ENCODE measurements at regions not wholly inside any gene's neighbourhood (a gene's known extent, or its start where the extent isn't known, plus 50 kb on each side); places are given as distances from the start of the nearest gene placed in this dataset.

DNA sequence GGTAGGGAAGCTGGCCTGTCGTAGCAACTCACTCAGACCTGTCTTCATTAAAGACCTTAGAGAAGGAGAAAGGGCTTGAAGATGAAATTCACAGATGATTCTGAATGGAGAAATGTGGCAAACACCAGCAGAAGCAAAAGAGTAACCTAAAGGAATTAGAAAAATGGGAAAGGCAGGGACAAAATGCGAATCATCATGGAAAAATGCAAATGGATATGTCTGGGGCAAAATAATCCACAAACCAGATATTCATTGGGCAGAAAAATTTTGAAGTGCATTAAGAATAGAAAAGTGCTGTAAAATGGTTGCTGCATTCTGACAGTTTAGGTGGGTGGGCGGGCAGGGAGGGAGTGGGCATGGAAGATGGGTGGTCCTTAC lies 156.9 kb upstream of the RASGRP1 start:
- Histone ChIP-seq H3K79me2 (ENCODE audit: insufficient read depth) (no peaks in the 10 kb centered on the region), H4K20me1 (ENCODE audit: insufficient read depth) (no peaks in the 10 kb centered on the region), H3K4me1 (ENCODE audit: control insufficient read depth in 1 of 2, insufficient read depth in 2 of 2, low read depth in 1 of 2, low read length in 1 of 2) (no peaks in the 10 kb centered on the region), H3K9ac (no peak overlapping the region), H3K9me3 (no peaks in the 10 kb centered on the region), H3K4me2 (no peak overlapping the region; the same call in 1 of the 2 replicates), H2AFZ (ENCODE audit: low read depth) (no peak overlapping the region), H3F3A (replicated peaks; ENCODE audit: insufficient read depth) (no peaks in the 10 kb centered on the region), H3K36me3 (replicated peaks in 1 of 2; ENCODE audit: control insufficient read depth in 1 of 2, insufficient read depth in 2 of 2, low read length in 1 of 2) (no peaks in the 10 kb centered on the region), H3K4me3 (ENCODE audit: low read depth in 2 of 2, low read length in 1 of 2) (no peak overlapping the region), H3K27ac (ENCODE audit: low read depth in 2 of 2, low read length in 1 of 2) (peak overlapping the region in 1 of 2 experiments; percentile 33; a peak in 2 of 4 replicates), H3K9me2 (no peaks in the 10 kb centered on the region), H3K27me3 (ENCODE audit: insufficient read depth) (no peaks in the 10 kb centered on the region)
- WGBS (ENCODE audit: low lambda C conversion rate) = 71% methylated on average over 3 of the region's 3 CpGs
- CTCF ChIA-PET = no interaction called here
- POLR2A ChIA-PET = no interaction called here
- DNase-seq = no peak
- TF ChIP-seq RXRA (IDR thresholded peaks at IDR 0.05; ENCODE audit: borderline replicate concordance, low read depth) (no peak), NRF1 (IDR thresholded peaks at IDR 0.05; ENCODE audit: low read depth, low read length) (no peak), ELF1 (IDR thresholded peaks at IDR 0.05) (no peak), TCF12 (IDR thresholded peaks at IDR 0.05) (no peak)
- TF ChIP-seq, protein P1, sequence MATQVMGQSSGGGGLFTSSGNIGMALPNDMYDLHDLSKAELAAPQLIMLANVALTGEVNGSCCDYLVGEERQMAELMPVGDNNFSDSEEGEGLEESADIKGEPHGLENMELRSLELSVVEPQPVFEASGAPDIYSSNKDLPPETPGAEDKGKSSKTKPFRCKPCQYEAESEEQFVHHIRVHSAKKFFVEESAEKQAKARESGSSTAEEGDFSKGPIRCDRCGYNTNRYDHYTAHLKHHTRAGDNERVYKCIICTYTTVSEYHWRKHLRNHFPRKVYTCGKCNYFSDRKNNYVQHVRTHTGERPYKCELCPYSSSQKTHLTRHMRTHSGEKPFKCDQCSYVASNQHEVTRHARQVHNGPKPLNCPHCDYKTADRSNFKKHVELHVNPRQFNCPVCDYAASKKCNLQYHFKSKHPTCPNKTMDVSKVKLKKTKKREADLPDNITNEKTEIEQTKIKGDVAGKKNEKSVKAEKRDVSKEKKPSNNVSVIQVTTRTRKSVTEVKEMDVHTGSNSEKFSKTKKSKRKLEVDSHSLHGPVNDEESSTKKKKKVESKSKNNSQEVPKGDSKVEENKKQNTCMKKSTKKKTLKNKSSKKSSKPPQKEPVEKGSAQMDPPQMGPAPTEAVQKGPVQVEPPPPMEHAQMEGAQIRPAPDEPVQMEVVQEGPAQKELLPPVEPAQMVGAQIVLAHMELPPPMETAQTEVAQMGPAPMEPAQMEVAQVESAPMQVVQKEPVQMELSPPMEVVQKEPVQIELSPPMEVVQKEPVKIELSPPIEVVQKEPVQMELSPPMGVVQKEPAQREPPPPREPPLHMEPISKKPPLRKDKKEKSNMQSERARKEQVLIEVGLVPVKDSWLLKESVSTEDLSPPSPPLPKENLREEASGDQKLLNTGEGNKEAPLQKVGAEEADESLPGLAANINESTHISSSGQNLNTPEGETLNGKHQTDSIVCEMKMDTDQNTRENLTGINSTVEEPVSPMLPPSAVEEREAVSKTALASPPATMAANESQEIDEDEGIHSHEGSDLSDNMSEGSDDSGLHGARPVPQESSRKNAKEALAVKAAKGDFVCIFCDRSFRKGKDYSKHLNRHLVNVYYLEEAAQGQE (IDR thresholded peaks at IDR 0.05; ENCODE audit: low read depth, low read length) = no peak

DNA sequence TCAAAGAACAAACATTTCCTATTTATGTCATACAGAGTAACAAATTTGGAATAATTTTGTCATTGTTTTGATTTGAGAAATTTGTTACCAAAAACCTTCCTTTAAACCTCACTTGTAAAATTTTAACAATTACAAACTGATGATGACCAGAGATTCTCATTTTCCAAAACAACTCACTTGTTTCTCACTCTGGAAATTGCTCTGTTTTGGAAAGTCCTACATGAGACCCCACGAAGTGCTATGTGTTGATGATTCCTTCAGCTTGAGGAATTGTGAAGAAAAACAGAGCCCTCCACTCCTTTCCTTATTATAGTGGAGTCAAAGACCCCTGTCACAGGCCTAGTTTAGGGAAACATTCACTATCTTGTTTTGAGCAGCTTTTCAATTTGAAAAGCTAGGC lies 157.6 kb upstream of the RASGRP1 start:
- no peaks in the 10 kb centered on the region for H3K4me1 ChIP-seq (ENCODE audit: control insufficient read depth in 1 of 2, insufficient read depth in 2 of 2, low read depth in 1 of 2, low read length in 1 of 2)
- ChIA-PET POLR2A (no interaction called here), CTCF (interaction anchor here (1.3 to 2.9 kb wide), 4 partner anchors 15 to 1034 kb away, joined by 3 to 22 read pairs (median 6); no protein-coding TSS in a partner anchor)
- H3K9ac ChIP-seq = no peak overlapping the region
- no peak overlapping the region for H3K4me3 ChIP-seq (ENCODE audit: low read depth in 2 of 2, low read length in 1 of 2)
- no peaks in the 10 kb centered on the region for H4K20me1 ChIP-seq (ENCODE audit: insufficient read depth)
- no peaks in the 10 kb centered on the region for H3F3A ChIP-seq (replicated peaks; ENCODE audit: insufficient read depth)
- H3K79me2 ChIP-seq (ENCODE audit: insufficient read depth) = no peaks in the 10 kb centered on the region
- no peaks in the 10 kb centered on the region for H3K9me3 ChIP-seq
- no peak for DNase-seq
- no peak overlapping the region for H2AFZ ChIP-seq (ENCODE audit: low read depth)
- H3K27ac ChIP-seq (ENCODE audit: low read depth in 2 of 2, low read length in 1 of 2) = no peak overlapping the region
- H3K4me2 ChIP-seq = no peak overlapping the region
- H3K27me3 ChIP-seq (ENCODE audit: insufficient read depth) = no peaks in the 10 kb centered on the region
- 67% methylated on average over 1 of the region's 1 CpG for WGBS (ENCODE audit: low lambda C conversion rate)
- TF ChIP-seq TCF12 (IDR thresholded peaks at IDR 0.05) = no peak
- no peak for TF ChIP-seq JUND (IDR thresholded peaks at IDR 0.05)
- TF ChIP-seq RXRA (IDR thresholded peaks at IDR 0.05; ENCODE audit: borderline replicate concordance, low read depth) = no peak
- TF ChIP-seq SMC3 (IDR thresholded peaks at IDR 0.05; ENCODE audit: low read depth, low read length) = no peak
- H3K36me3 ChIP-seq (replicated peaks in 1 of 2; ENCODE audit: control insufficient read depth in 1 of 2, insufficient read depth in 2 of 2, low read length in 1 of 2) = no peaks in the 10 kb centered on the region
- H3K9me2 ChIP-seq = no peaks in the 10 kb centered on the region

DNA sequence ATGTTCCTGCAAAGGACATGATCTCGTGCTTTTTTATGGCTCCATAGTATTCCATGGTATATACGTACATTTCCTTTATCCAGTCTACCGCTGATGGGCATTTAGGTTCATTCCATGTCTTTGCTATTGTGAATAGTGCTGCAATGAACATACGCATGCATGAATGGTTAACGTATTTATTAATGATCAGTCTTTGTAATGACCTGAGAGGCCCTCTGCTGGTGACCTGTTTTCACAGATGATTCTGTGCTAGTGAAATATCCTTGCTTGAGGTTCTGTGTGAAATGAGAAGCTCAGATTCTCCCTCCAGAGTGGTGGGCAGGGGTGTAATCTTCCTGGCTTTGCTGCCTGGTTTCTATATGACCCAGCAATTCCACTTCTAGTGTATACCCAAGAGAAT lies 160.2 kb upstream of the RASGRP1 start:
- no peak overlapping the region for H2AFZ ChIP-seq (ENCODE audit: low read depth)
- no peaks in the 10 kb centered on the region for H3K9me3 ChIP-seq
- WGBS (ENCODE audit: low lambda C conversion rate) = 83% methylated on average over 5 of the region's 5 CpGs
- H3K4me3 ChIP-seq (ENCODE audit: low read depth in 2 of 2, low read length in 1 of 2) = no peak overlapping the region
- ChIA-PET CTCF (interaction anchor here (0.9 to 2.9 kb wide), 5 partner anchors 17 to 1032 kb away, joined by 3 to 22 read pairs (median 4); no protein-coding TSS in a partner anchor), POLR2A (no interaction called here)
- H3F3A ChIP-seq (replicated peaks; ENCODE audit: insufficient read depth) = no peaks in the 10 kb centered on the region
- H3K9me2 ChIP-seq = no peaks in the 10 kb centered on the region
- no peak overlapping the region for H3K4me2 ChIP-seq
- H4K20me1 ChIP-seq (ENCODE audit: insufficient read depth) = no peaks in the 10 kb centered on the region
- H3K27ac ChIP-seq (ENCODE audit: low read depth in 2 of 2, low read length in 1 of 2) = no peak overlapping the region
- no peaks in the 10 kb centered on the region for H3K79me2 ChIP-seq (ENCODE audit: insufficient read depth)
- H3K9ac ChIP-seq = no peak overlapping the region
- no peaks in the 10 kb centered on the region for H3K36me3 ChIP-seq (replicated peaks in 1 of 2; ENCODE audit: control insufficient read depth in 1 of 2, insufficient read depth in 2 of 2, low read length in 1 of 2)
- H3K27me3 ChIP-seq (ENCODE audit: insufficient read depth) = no peaks in the 10 kb centered on the region
- H3K4me1 ChIP-seq (ENCODE audit: control insufficient read depth in 1 of 2, insufficient read depth in 2 of 2, low read depth in 1 of 2, low read length in 1 of 2) = no peaks in the 10 kb centered on the region
- no peak for DNase-seq
- TF ChIP-seq RCOR1 (IDR thresholded peaks at IDR 0.05; ENCODE audit: low read length) (no peak), RFX5 (IDR thresholded peaks at IDR 0.05; ENCODE audit: low read length) (no peak), FOXJ3 (CRISPR knock-in tag; IDR thresholded peaks at IDR 0.05) (no peak), SIN3A (IDR thresholded peaks at IDR 0.05; ENCODE audit: borderline replicate concordance, low read depth, low read length) (no peak), NRF1 (IDR thresholded peaks at IDR 0.05; ENCODE audit: low read depth, low read length) (no peak), GABPA (IDR thresholded peaks at IDR 0.05; ENCODE audit: low read depth) (no peak), ELF1 (IDR thresholded peaks at IDR 0.05) (no peak)
- TF ChIP-seq, protein P2, sequence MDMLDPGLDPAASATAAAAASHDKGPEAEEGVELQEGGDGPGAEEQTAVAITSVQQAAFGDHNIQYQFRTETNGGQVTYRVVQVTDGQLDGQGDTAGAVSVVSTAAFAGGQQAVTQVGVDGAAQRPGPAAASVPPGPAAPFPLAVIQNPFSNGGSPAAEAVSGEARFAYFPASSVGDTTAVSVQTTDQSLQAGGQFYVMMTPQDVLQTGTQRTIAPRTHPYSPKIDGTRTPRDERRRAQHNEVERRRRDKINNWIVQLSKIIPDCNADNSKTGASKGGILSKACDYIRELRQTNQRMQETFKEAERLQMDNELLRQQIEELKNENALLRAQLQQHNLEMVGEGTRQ (IDR thresholded peaks at IDR 0.05; ENCODE audit: borderline replicate concordance, low read depth, low read length) = no peak
- TF ChIP-seq, protein P1 (IDR thresholded peaks at IDR 0.05; ENCODE audit: low read depth, low read length) = no peak

Data from SK-N-SH (cell line).